Loucy (cell line): ENCODE measurements at regions not wholly inside any gene's neighbourhood (a gene's known extent, or its start where the extent isn't known, plus 50 kb on each side); places are given as distances from the start of the nearest gene placed in this dataset.

Source experiments
- CTCF ChIP-seq: fragments of 200-600 bp; sonication (generic); conservative IDR thresholded peaks from 2 replicates; pipeline ENCODE4 v1.5.1; 2014; ENCODE audit warnings: mild to moderate bottlenecking, antibody characterized with exemption, low read length
- EZH2phosphoT487 ChIP-seq: fragments of 200-600 bp; IDR thresholded peaks from 2 replicates; pipeline ENCODE4 v1.6.1; 2018; ENCODE audit warnings: antibody characterized with exemption, mild to moderate bottlenecking, moderate library complexity, borderline replicate concordance

GRCh38 chr3:72078676-72079368 is 293.9 kb upstream of the PROK2 start:
- TF ChIP-seq CTCF (no peak), EZH2phosphoT487 (no peak)
